H9 (cell line): ENCODE measurements at regions not wholly inside any gene's neighbourhood (a gene's known extent, or its start where the extent isn't known, plus 50 kb on each side); places are given as distances from the start of the nearest gene placed in this dataset.

Source experiments
- DNase-seq: peaks from one replicate; pipeline ENCODE4 v3.0.0-alpha.2; 2017
- H2AFZ ChIP-seq: one replicate; pipeline ENCODE4 v1.6.1; 2013; ENCODE audit warnings: mild to moderate bottlenecking, low read length, control low read depth, moderate library complexity
- H2AK5ac ChIP-seq: 2 replicates; pipeline ENCODE4 v1.6.1; 2013; ENCODE audit warnings: low read length, control low read depth, mixed read lengths; ENCODE audit not compliant: insufficient read length
- H2BK120ac ChIP-seq: one replicate; pipeline ENCODE4 v1.6.1; 2013; ENCODE audit warnings: low read depth, mild to moderate bottlenecking, low read length, control low read depth, inconsistent platforms; ENCODE audit not compliant: poor library complexity, severe bottlenecking
- H2BK12ac ChIP-seq: 2 replicates; pipeline ENCODE4 v1.6.1; 2013; ENCODE audit warnings: low read length, control low read depth, mixed read lengths, low read depth; ENCODE audit not compliant: insufficient read length
- H2BK15ac ChIP-seq: 2 replicates; pipeline ENCODE4 v1.6.1; 2013; ENCODE audit warnings: low read depth, low read length, control low read depth
- H2BK20ac ChIP-seq: one replicate; pipeline ENCODE4 v1.6.1; 2013; ENCODE audit warnings: low read depth, mild to moderate bottlenecking, low read length, control low read depth, inconsistent platforms; ENCODE audit not compliant: poor library complexity, severe bottlenecking
- H2BK5ac ChIP-seq: 2 replicates; pipeline ENCODE4 v1.6.1; 2013; ENCODE audit warnings: low read length, control low read depth, mixed read lengths; ENCODE audit not compliant: insufficient read length
- H3K14ac ChIP-seq: 2 replicates; pipeline ENCODE4 v1.6.1; 2013; ENCODE audit warnings: low read length, control low read depth; ENCODE audit not compliant: insufficient read depth
- H3K18ac ChIP-seq: 2 replicates; pipeline ENCODE4 v1.6.1; 2013; ENCODE audit warnings: low read depth, mild to moderate bottlenecking, mixed read lengths, low read length, control low read depth; ENCODE audit not compliant: insufficient read length
- H3K23ac ChIP-seq: 2 replicates; pipeline ENCODE4 v1.6.1; 2013; ENCODE audit warnings: low read length, control low read depth, mixed read lengths, low read depth; ENCODE audit not compliant: insufficient read length
- H3K23me2 ChIP-seq: 2 replicates; pipeline ENCODE4 v1.6.1; 2013; ENCODE audit warnings: low read depth, mild to moderate bottlenecking, mixed read lengths, low read length, control low read depth; ENCODE audit not compliant: insufficient read length, poor library complexity, severe bottlenecking
- H3K27ac ChIP-seq: 2 replicates; pipeline ENCODE4 v1.5.1; 2013; ENCODE audit warnings: low read length, control low read depth, mixed read lengths, low read depth; ENCODE audit not compliant: insufficient read length
- H3K27me3 ChIP-seq: 2 replicates; pipeline ENCODE4 v1.6.1; 2013; ENCODE audit warnings: low read length, control low read depth, inconsistent platforms; ENCODE audit not compliant: insufficient read depth
- H3K4ac ChIP-seq: 2 replicates; pipeline ENCODE4 v1.6.1; 2013; ENCODE audit warnings: low read depth, mild to moderate bottlenecking, control low read depth, inconsistent platforms, low read length, moderate library complexity
- H3K4me1 ChIP-seq: 2 replicates; pipeline ENCODE4 v1.6.1; 2013; ENCODE audit warnings: low read length, control low read depth, inconsistent platforms; ENCODE audit not compliant: insufficient read depth
- H3K4me2 ChIP-seq: 2 replicates; pipeline ENCODE4 v1.6.1; 2013; ENCODE audit warnings: low read length, control low read depth, mixed read lengths; ENCODE audit not compliant: insufficient read length, insufficient read depth
- H3K56ac ChIP-seq: 2 replicates; pipeline ENCODE4 v1.6.1; 2013; ENCODE audit warnings: low read depth, mild to moderate bottlenecking, mixed read lengths, low read length, control low read depth; ENCODE audit not compliant: insufficient read length
- H3K79me1 ChIP-seq: 2 replicates; pipeline ENCODE4 v1.6.1; 2013; ENCODE audit warnings: low read depth, mild to moderate bottlenecking, moderate library complexity, low read length, control low read depth, inconsistent platforms; ENCODE audit not compliant: insufficient read depth, poor library complexity, severe bottlenecking
- H3K79me2 ChIP-seq: 2 replicates; pipeline ENCODE4 v1.6.1; 2013; ENCODE audit warnings: low read length, control low read depth, inconsistent platforms; ENCODE audit not compliant: insufficient read depth
- H3K9ac ChIP-seq: 2 replicates; pipeline ENCODE4 v1.6.1; 2013; ENCODE audit warnings: low read length, control low read depth, mixed read lengths; ENCODE audit not compliant: insufficient read length; ENCODE audit errors: extremely low read depth
- H3K9me3 ChIP-seq: one replicate; pipeline ENCODE4 v1.6.1; 2013; ENCODE audit warnings: low read depth, low read length, inconsistent platforms; ENCODE audit not compliant: control insufficient read depth
- H3T11ph ChIP-seq: one replicate; pipeline ENCODE4 v1.6.1; 2013; ENCODE audit warnings: mild to moderate bottlenecking, low read length, control low read depth, inconsistent platforms
- H4K20me1 ChIP-seq: one replicate; pipeline ENCODE4 v1.6.1; 2013; ENCODE audit not compliant: control insufficient read depth, insufficient read length, insufficient read depth
- H4K5ac ChIP-seq: 2 replicates; pipeline ENCODE4 v1.6.1; 2013; ENCODE audit warnings: low read depth, mild to moderate bottlenecking, mixed read lengths, low read length, control low read depth; ENCODE audit not compliant: insufficient read length
- H4K8ac ChIP-seq: replicated peaks from 2 replicates; pipeline ENCODE4 v1.6.1; 2013; ENCODE audit warnings: low read length, control low read depth, mixed read lengths, low read depth; ENCODE audit not compliant: insufficient read length
- H4K91ac ChIP-seq: 2 replicates; pipeline ENCODE4 v1.6.1; 2013; ENCODE audit warnings: low read depth, mild to moderate bottlenecking, moderate library complexity, mixed read lengths, low read length, control low read depth; ENCODE audit not compliant: insufficient read length
- H3K27ac Mint-ChIP-seq, 3 experiments: 2 replicates in 2 of 3; 3 replicates in 1 of 3; pipeline ENCODE4 v1.8.0; 2020 to 2021; ENCODE audit warnings: mixed read lengths in 3 of 3, mild to moderate bottlenecking in 1 of 3, moderate library complexity in 1 of 3
- H3K27me3 Mint-ChIP-seq: 2 replicates; pipeline ENCODE4 v1.8.0; 2021; ENCODE audit warnings: low read depth, mild to moderate bottlenecking, moderate library complexity, mixed read lengths
- H3K36me3 Mint-ChIP-seq, 3 experiments: 2 replicates in 2 of 3; 3 replicates in 1 of 3; pipeline ENCODE4 v1.8.0; 2020 to 2021; ENCODE audit warnings: low read depth in 3 of 3, mixed read lengths in 3 of 3; ENCODE audit not compliant: insufficient read depth in 1 of 3
- H3K4me1 Mint-ChIP-seq, 2 experiments: 2 replicates each; pipeline ENCODE4 v1.8.0; 2020; ENCODE audit warnings: mixed read lengths in 2 of 2
- H3K4me3 Mint-ChIP-seq, 2 experiments: 2 replicates in 1 of 2; 3 replicates in 1 of 2; pipeline ENCODE4 v1.8.0; 2020 to 2021; ENCODE audit warnings: mild to moderate bottlenecking in 2 of 2, mixed read lengths in 2 of 2, moderate library complexity in 1 of 2
- H3K9me3 Mint-ChIP-seq, 2 experiments: 2 replicates in 1 of 2; 3 replicates in 1 of 2; pipeline ENCODE4 v1.8.0; 2020; ENCODE audit warnings: mild to moderate bottlenecking in 2 of 2, mixed read lengths in 2 of 2, moderate library complexity in 1 of 2
- WGBS: extraction: QIAGEN DNeasy Blood & Tissue Kit; methylation state at CpG from one replicate; pipeline ENCODE4 v1.1.7; 2013; ENCODE audit warnings: missing lambda C conversion rate, low lambda C conversion rate, mixed read lengths; ENCODE audit not compliant: insufficient read length; ENCODE audit errors: extremely low coverage; 5-methylcytosine and 5-hydroxymethylcytosine counted together
- TF ChIP-seq, protein P1 (sequence below): fragments of 200-600 bp; sonication (generic); conservative IDR thresholded peaks from 3 replicates; pipeline ENCODE4 v1.8.0; 2021; ENCODE audit warnings: antibody characterized with exemption, mild to moderate bottlenecking

- H3K27ac ChIP-seq = no peak overlapping the region
- no peak overlapping the region for H3K4ac ChIP-seq
- no peak for DNase-seq
- Mint-ChIP-seq H3K27ac (no peak overlapping the region), H3K27me3 (peaks cover 12% of the 10 kb centered on the region), H3K9me3 (no peaks in the 10 kb centered on the region; a peak in 1 of 5 replicates), H3K4me3 (no peak overlapping the region), H3K4me1 (peaks cover 0 to 5% of the 10 kb centered on the region in 2 experiments; a peak in 3 of 4 replicates), H3K36me3 (no peaks in the 10 kb centered on the region)
- H2BK12ac ChIP-seq = no peak overlapping the region
- H3K23ac ChIP-seq = no peak overlapping the region
- H2BK120ac ChIP-seq = no peak overlapping the region
- H3K79me2 ChIP-seq = no peaks in the 10 kb centered on the region
- TF ChIP-seq, protein P1, sequence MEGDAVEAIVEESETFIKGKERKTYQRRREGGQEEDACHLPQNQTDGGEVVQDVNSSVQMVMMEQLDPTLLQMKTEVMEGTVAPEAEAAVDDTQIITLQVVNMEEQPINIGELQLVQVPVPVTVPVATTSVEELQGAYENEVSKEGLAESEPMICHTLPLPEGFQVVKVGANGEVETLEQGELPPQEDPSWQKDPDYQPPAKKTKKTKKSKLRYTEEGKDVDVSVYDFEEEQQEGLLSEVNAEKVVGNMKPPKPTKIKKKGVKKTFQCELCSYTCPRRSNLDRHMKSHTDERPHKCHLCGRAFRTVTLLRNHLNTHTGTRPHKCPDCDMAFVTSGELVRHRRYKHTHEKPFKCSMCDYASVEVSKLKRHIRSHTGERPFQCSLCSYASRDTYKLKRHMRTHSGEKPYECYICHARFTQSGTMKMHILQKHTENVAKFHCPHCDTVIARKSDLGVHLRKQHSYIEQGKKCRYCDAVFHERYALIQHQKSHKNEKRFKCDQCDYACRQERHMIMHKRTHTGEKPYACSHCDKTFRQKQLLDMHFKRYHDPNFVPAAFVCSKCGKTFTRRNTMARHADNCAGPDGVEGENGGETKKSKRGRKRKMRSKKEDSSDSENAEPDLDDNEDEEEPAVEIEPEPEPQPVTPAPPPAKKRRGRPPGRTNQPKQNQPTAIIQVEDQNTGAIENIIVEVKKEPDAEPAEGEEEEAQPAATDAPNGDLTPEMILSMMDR = no peak
- H3K23me2 ChIP-seq = no peaks in the 10 kb centered on the region
- no peak overlapping the region for H2BK20ac ChIP-seq
- no peak overlapping the region for H2BK15ac ChIP-seq
- no peak overlapping the region for H4K8ac ChIP-seq
- H3K79me1 ChIP-seq = no peaks in the 10 kb centered on the region
- no peak overlapping the region for H3T11ph ChIP-seq
- H4K5ac ChIP-seq = no peak overlapping the region
- no CpG with 5 or more reads among the region's 2 CpGs for whole genome bisulfite sequencing
- H4K20me1 ChIP-seq = no peaks in the 10 kb centered on the region
- H2AFZ ChIP-seq = no peak overlapping the region
- H3K18ac ChIP-seq = no peak overlapping the region
- H3K14ac ChIP-seq = no peak overlapping the region
- H3K9ac ChIP-seq = no peak overlapping the region
- no peak overlapping the region for H4K91ac ChIP-seq
- no peaks in the 10 kb centered on the region for H3K4me1 ChIP-seq
- no peaks in the 10 kb centered on the region for H3K27me3 ChIP-seq
- no peak overlapping the region for H3K4me2 ChIP-seq
- H3K9me3 ChIP-seq = no peaks in the 10 kb centered on the region
- no peak overlapping the region for H2AK5ac ChIP-seq
- H2BK5ac ChIP-seq = no peak overlapping the region
- no peak overlapping the region for H3K56ac ChIP-seq
These were observed 95.8 kb upstream of the MPHOSPH6 start for GRCh38 chr16:82265809-82266208.
